ENCODE measurements at regions not wholly inside any gene's neighbourhood (a gene's known extent, or its start where the extent isn't known, plus 50 kb on each side); places are given as distances from the start of the nearest gene placed in this dataset.

DNA sequence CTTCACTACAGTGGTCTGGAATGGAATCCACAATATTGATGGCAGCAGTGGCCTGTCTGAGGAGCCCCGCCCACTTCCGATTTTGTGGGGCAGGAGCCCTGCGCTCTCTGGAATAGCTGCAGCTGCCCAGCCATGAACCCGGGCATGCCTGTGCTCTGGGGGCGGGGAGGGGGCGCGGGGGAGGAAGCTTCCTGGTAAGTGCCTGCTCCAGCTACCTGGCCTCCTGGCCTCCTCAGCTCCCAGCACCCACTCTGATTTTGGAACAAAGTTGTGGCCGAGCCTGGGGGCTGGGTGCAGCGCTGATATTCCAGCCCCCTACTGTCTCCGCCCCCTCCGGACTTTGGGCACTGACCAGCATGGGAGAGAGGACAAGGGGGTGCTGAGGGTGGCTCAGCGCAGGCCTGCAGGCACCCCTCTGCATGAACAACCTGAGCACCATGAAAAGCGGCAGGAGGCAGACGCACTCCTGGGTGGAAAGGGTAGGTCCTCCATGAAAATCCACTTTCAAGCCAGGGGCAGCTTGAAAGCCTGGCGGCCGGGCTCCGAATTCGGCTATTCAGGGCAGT lies 972.7 kb upstream of the AGA start:
- Histone ChIP-seq H3K27me3 (no peaks in the 10 kb centered on the region), H3K9me3 (no peaks in the 10 kb centered on the region), H3K27ac (no peak overlapping the region), H3K4me3 (replicated peaks in 1 of 3) (no peak overlapping the region), H3K4me1 (no peaks in the 10 kb centered on the region), H3K36me3 (no peaks in the 10 kb centered on the region)
- DNase-seq, result no peak
- intact Hi-C loops (cut with DNase I), result no loop called here
- 89 to 94% methylated on average over 5 to 16 of the region's 18 CpGs for WGBS, 2 donors
- no peak for TF ChIP-seq POLR2A (IDR thresholded peaks at IDR 0.05)
- TF ChIP-seq, protein P1, sequence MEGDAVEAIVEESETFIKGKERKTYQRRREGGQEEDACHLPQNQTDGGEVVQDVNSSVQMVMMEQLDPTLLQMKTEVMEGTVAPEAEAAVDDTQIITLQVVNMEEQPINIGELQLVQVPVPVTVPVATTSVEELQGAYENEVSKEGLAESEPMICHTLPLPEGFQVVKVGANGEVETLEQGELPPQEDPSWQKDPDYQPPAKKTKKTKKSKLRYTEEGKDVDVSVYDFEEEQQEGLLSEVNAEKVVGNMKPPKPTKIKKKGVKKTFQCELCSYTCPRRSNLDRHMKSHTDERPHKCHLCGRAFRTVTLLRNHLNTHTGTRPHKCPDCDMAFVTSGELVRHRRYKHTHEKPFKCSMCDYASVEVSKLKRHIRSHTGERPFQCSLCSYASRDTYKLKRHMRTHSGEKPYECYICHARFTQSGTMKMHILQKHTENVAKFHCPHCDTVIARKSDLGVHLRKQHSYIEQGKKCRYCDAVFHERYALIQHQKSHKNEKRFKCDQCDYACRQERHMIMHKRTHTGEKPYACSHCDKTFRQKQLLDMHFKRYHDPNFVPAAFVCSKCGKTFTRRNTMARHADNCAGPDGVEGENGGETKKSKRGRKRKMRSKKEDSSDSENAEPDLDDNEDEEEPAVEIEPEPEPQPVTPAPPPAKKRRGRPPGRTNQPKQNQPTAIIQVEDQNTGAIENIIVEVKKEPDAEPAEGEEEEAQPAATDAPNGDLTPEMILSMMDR (IDR thresholded peaks at IDR 0.05), result no peak

DNA sequence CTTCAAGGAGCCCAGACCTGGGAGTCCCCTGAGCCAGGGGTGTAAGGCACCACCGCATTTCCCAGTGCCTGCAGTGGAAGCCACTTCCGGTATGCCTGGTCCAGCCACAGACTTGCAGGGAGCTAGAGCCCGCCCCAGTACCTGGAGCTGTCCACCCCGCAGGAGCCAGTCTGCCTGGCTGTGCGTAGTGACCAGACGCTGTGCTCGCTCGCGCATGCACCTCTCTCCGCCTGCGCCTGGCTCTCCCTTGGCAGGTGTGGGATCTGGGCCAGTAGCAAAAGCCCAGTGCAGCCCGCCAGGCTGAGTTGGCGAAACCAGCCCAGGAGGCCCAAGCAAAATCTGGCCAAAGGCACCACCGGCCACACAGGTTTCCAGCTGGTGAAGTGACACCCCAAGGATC lies 973.7 kb upstream of the AGA start:
- no peaks in the 10 kb centered on the region for H3K27me3 ChIP-seq
- intact Hi-C loops (cut with DNase I), result no loop called here
- no peaks in the 10 kb centered on the region for H3K9me3 ChIP-seq
- no peak for DNase-seq
- TF ChIP-seq, protein P1 (IDR thresholded peaks at IDR 0.05), result no peak
- TF ChIP-seq POLR2A (IDR thresholded peaks at IDR 0.05), result no peak
- H3K36me3 ChIP-seq, result no peaks in the 10 kb centered on the region
- 93 to 100% methylated on average over 7 to 14 of the region's 14 CpGs for WGBS, 2 donors
- no peak overlapping the region for H3K4me3 ChIP-seq (replicated peaks in 1 of 3)
- H3K27ac ChIP-seq, result no peak overlapping the region
- no peaks in the 10 kb centered on the region for H3K4me1 ChIP-seq

DNA sequence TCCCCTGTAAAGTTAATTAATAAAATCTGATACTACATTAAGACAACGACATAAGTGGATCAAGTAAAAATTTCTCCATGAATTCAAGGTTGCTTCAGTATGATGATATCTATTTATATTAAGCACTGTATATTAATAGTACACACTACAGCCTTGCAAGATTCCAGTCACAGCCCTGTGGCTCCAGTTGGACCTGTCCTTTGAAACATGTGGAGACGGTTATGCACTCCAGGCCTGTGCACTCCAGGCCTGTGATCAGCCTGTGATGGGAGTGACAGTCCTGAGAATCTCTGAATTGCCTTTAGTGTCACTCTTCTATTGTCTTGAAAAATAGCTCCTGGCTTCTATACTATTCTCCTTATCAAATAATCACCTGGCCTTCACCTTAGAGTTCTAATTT lies 981.1 kb upstream of the AGA start:
- TF ChIP-seq, protein P1 (IDR thresholded peaks at IDR 0.05), result no peak
- TF ChIP-seq POLR2A (IDR thresholded peaks at IDR 0.05), result no peak
- no peaks in the 10 kb centered on the region for H3K4me1 ChIP-seq
- DNase-seq, result no peak
- no peak overlapping the region for H3K4me3 ChIP-seq (replicated peaks in 1 of 3)
- WGBS, 2 donors, result 82 to 84% methylated on average over 2 of the region's 2 CpGs
- no peaks in the 10 kb centered on the region for H3K36me3 ChIP-seq
- no peak overlapping the region for H3K27ac ChIP-seq
- intact Hi-C loops (cut with DNase I), result no loop called here
- H3K9me3 ChIP-seq, result no peaks in the 10 kb centered on the region
- no peaks in the 10 kb centered on the region for H3K27me3 ChIP-seq

DNA sequence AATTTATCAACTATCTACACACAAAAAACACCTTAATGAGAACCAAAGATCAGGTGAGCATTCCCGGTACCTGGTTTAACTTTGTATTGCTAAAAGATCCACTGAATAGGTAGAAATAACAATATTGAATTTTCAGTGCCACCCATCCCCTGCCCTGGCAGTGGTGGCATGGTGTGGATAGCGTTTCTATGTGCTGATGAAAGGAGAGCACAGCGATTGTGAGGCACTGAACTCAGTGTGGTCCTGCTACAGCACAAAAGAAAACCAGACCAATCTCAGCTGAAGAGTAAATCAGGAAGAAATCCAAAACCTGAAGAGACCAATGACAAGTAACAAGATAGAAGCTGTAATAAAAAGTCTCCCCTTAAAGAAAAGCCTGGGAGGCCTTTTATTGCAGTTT lies 984.6 kb upstream of the AGA start:
- H3K4me1 ChIP-seq, result no peaks in the 10 kb centered on the region
- DNase-seq, result no peak
- no peaks in the 10 kb centered on the region for H3K9me3 ChIP-seq
- H3K4me3 ChIP-seq (replicated peaks in 1 of 3), result no peak overlapping the region
- intact Hi-C loops (cut with DNase I), result no loop called here
- no peaks in the 10 kb centered on the region for H3K36me3 ChIP-seq
- WGBS, 2 donors, result 87 to 96% methylated on average over 3 of the region's 3 CpGs
- H3K27me3 ChIP-seq, result no peaks in the 10 kb centered on the region
- no peak overlapping the region for H3K27ac ChIP-seq
- TF ChIP-seq POLR2A (IDR thresholded peaks at IDR 0.05), result no peak
- TF ChIP-seq, protein P1 (IDR thresholded peaks at IDR 0.05), result no peak

DNA sequence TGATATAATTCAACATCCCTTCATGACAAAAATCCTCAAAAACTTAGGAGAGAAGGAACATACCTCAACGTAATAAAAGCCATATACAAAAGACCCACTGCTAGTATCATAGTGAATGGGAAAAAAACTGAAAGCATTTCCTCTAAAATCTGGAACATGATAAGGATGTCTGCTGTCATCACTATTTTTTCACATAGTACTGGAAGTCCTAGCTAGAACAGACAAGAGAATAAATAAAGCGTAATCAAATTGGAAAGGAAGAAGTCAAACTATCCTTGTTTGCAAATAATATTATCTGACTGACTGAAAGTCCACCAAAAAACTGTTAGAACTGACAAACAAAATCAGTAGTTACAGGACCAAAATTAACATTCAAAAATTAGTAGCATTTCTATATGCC lies 985.4 kb upstream of the AGA start:
- Histone ChIP-seq H3K27me3 (no peaks in the 10 kb centered on the region), H3K36me3 (no peaks in the 10 kb centered on the region), H3K27ac (no peak overlapping the region), H3K4me3 (replicated peaks in 1 of 3) (no peak overlapping the region), H3K4me1 (no peaks in the 10 kb centered on the region), H3K9me3 (no peaks in the 10 kb centered on the region)
- no peak for DNase-seq
- 88 to 90% methylated on average over 2 of the region's 2 CpGs for WGBS, 2 donors
- TF ChIP-seq, protein P1 (IDR thresholded peaks at IDR 0.05), result no peak
- no peak for TF ChIP-seq POLR2A (IDR thresholded peaks at IDR 0.05)
- intact Hi-C loops (cut with DNase I), result no loop called here
